Lower lobe of right lung (tissue), 2 donors: ENCODE measurements at regions not wholly inside any gene's neighbourhood (a gene's known extent, or its start where the extent isn't known, plus 50 kb on each side); places are given as distances from the start of the nearest gene placed in this dataset.

Experiments used
- ATAC-seq, 2 donors: fragments of 200-7000 bp; cut with Tn5 transposase; one replicate each; pipeline ENCODE4 v1.9.1; 2020 to 2022; ENCODE audit warnings: mild to moderate bottlenecking in 2 of 2, moderate library complexity in 2 of 2
- DNase-seq: peaks from one replicate; pipeline ENCODE4 v3.0.0-alpha.2; 2020
- H3K27ac ChIP-seq: fragments of 200-600 bp; one replicate; pipeline ENCODE4 v1.8.0; 2022
- H3K27me3 ChIP-seq: fragments of 200-600 bp; one replicate; pipeline ENCODE4 v1.8.0; 2022; ENCODE audit warnings: low read depth
- H3K36me3 ChIP-seq: fragments of 200-600 bp; one replicate; pipeline ENCODE4 v1.8.0; 2022; ENCODE audit warnings: mild to moderate bottlenecking
- H3K4me1 ChIP-seq: fragments of 200-600 bp; one replicate; pipeline ENCODE4 v1.8.0; 2022
- H3K4me3 ChIP-seq: fragments of 200-600 bp; one replicate; pipeline ENCODE4 v1.8.0; 2022; ENCODE audit warnings: mild to moderate bottlenecking
- H3K9me3 ChIP-seq: fragments of 200-600 bp; one replicate; pipeline ENCODE4 v1.8.0; 2022
- CTCF ChIP-seq: fragments of 200-600 bp; IDR thresholded peaks from one replicate; pipeline ENCODE4 v1.8.0; 2022; ENCODE audit warnings: antibody characterized with exemption, mild to moderate bottlenecking
- intact Hi-C: fragments of 100-400 bp; cut with DNase I; formaldehyde crosslinking; loops from one replicate; pipeline ENCODE4 v1.11.0; 2022
- donor health status: DM: no; HTN: yes; CAD: no; lungs with severe emphysema.

- no peaks in the 10 kb centered on the region for H3K27me3 ChIP-seq
- peaks cover 4% of the 10 kb centered on the region for H3K9me3 ChIP-seq
- H3K4me1 ChIP-seq, result no peaks in the 10 kb centered on the region
- TF ChIP-seq CTCF, result no peak
- intact Hi-C loops, result no loop called here
- no peak overlapping the region for H3K27ac ChIP-seq
- DNase-seq, result no peak
- ATAC-seq, result no peak
- no peak overlapping the region for H3K4me3 ChIP-seq
- no peaks in the 10 kb centered on the region for H3K36me3 ChIP-seq
Measured at GRCh38 chr2:225319872-225320271, 79.6 kb upstream of the NYAP2 start.

DNA sequence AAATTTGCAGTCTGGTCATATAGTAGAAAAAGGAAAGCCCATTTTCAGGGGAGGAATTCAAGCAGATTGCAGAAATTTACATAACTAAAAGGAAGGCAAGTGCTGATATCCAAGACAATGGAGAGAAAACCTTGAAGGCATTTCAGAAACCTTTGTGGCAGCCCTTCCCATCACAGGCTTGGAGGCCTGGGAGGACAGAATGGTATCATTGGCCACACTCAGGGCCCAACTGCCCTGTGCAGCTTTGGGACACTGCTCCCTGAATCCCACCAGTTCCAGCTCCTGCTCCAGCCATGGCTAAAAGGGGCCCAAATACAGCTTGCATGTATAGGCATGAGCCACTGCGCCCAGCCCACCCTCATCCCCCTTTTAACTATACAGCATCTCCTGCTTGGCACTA, 81.1 kb upstream of the NYAP2 start:
- Histone ChIP-seq H3K4me3 (no peak overlapping the region), H3K4me1 (no peaks in the 10 kb centered on the region), H3K9me3 (peaks cover 4% of the 10 kb centered on the region), H3K27me3 (no peaks in the 10 kb centered on the region), H3K27ac (no peak overlapping the region), H3K36me3 (no peaks in the 10 kb centered on the region)
- no peak for DNase-seq
- intact Hi-C loops, result no loop called here
- ATAC-seq, result no peak
- no peak for TF ChIP-seq CTCF

- Histone ChIP-seq H3K36me3 (no peaks in the 10 kb centered on the region), H3K27ac (no peak overlapping the region), H3K4me3 (no peak overlapping the region), H3K4me1 (no peaks in the 10 kb centered on the region), H3K9me3 (peaks cover 4% of the 10 kb centered on the region), H3K27me3 (no peaks in the 10 kb centered on the region)
- DNase-seq (no peak), ATAC-seq (no peak)
- no peak for TF ChIP-seq CTCF
- intact Hi-C loops, result no loop called here
Measured at GRCh38 chr2:225317186-225317585, 82.3 kb upstream of the NYAP2 start.

- Histone ChIP-seq H3K9me3 (no peaks in the 10 kb centered on the region), H3K27ac (no peak overlapping the region), H3K4me3 (no peak overlapping the region), H3K36me3 (no peaks in the 10 kb centered on the region), H3K4me1 (no peaks in the 10 kb centered on the region), H3K27me3 (no peaks in the 10 kb centered on the region)
- ATAC-seq, result no peak
- TF ChIP-seq CTCF, result no peak
- DNase-seq, result no peak
- intact Hi-C loops, result no loop called here
Measured at GRCh38 chr2:225310745-225311144, 88.8 kb upstream of the NYAP2 start.

DNA sequence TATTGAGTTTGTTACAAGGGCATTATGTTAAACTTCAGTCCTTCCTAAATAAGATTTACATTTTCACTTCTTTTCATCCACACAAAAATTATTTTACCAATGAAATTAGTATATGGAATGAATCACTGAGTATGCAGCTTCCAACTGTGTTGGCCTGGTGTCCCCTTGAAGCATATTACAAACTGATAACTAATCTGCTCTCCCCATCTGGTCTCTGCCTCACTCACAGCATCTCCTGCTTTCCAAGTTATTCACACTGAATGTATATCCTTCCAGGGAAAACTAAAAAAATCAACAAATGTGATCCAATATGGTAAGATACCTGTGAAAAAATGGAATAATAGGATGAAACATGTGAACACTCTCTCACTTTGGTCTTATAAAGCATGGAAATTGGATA, 90.0 kb upstream of the NYAP2 start:
- DNase-seq (no peak), ATAC-seq (no peak)
- no peaks in the 10 kb centered on the region for H3K4me1 ChIP-seq
- H3K27ac ChIP-seq, result no peak overlapping the region
- H3K9me3 ChIP-seq, result no peaks in the 10 kb centered on the region
- TF ChIP-seq CTCF, result no peak
- no peaks in the 10 kb centered on the region for H3K27me3 ChIP-seq
- H3K4me3 ChIP-seq, result no peak overlapping the region
- intact Hi-C loops, result no loop called here
- no peaks in the 10 kb centered on the region for H3K36me3 ChIP-seq

- Histone ChIP-seq H3K27me3 (no peaks in the 10 kb centered on the region), H3K4me1 (no peaks in the 10 kb centered on the region), H3K4me3 (no peak overlapping the region), H3K36me3 (no peaks in the 10 kb centered on the region), H3K9me3 (no peaks in the 10 kb centered on the region), H3K27ac (no peak overlapping the region)
- intact Hi-C loops, result no loop called here
- no peak for ATAC-seq
- no peak for DNase-seq
- TF ChIP-seq CTCF, result no peak
Measured at GRCh38 chr2:225296951-225297350, 102.6 kb upstream of the NYAP2 start.
